Neuronal stem cell (in vitro differentiated cells): ENCODE measurements at regions not wholly inside any gene's neighbourhood (a gene's known extent, or its start where the extent isn't known, plus 50 kb on each side); places are given as distances from the start of the nearest gene placed in this dataset.

Experiments used
- DNase-seq: peaks from one replicate; pipeline ENCODE4 v3.0.0-alpha.2; 2013; ENCODE audit warnings: low spot score
- H2AFZ ChIP-seq: one replicate; pipeline ENCODE4 v1.6.1; 2013; ENCODE audit warnings: mild to moderate bottlenecking, low read length, inconsistent platforms
- H2AK5ac ChIP-seq: 2 replicates; pipeline ENCODE4 v1.6.1; 2013; ENCODE audit warnings: low read depth, mild to moderate bottlenecking, inconsistent platforms, low read length, moderate library complexity, mixed read lengths
- H2BK120ac ChIP-seq: 2 replicates; pipeline ENCODE4 v1.6.1; 2013; ENCODE audit warnings: low read depth, mild to moderate bottlenecking, inconsistent platforms, low read length, moderate library complexity, mixed read lengths
- H2BK12ac ChIP-seq: one replicate; pipeline ENCODE4 v1.6.1; 2013; ENCODE audit warnings: low read length, inconsistent platforms
- H2BK15ac ChIP-seq: 2 replicates; pipeline ENCODE4 v1.6.1; 2013; ENCODE audit warnings: mild to moderate bottlenecking, low read length, inconsistent platforms, mixed read lengths
- H2BK5ac ChIP-seq: one replicate; pipeline ENCODE4 v1.6.1; 2013; ENCODE audit warnings: inconsistent platforms, mild to moderate bottlenecking, low read length, moderate library complexity
- H3K14ac ChIP-seq: one replicate; pipeline ENCODE4 v1.6.1; 2013; ENCODE audit warnings: low read length, inconsistent platforms
- H3K18ac ChIP-seq: 2 replicates; pipeline ENCODE4 v1.6.1; 2013; ENCODE audit warnings: low read length, inconsistent platforms
- H3K23ac ChIP-seq: 2 replicates; pipeline ENCODE4 v1.6.1; 2013; ENCODE audit warnings: low read depth, mild to moderate bottlenecking, mixed read lengths, low read length, inconsistent platforms; ENCODE audit not compliant: poor library complexity
- H3K27ac ChIP-seq: replicated peaks from 3 replicates; pipeline ENCODE4 v1.5.1; 2013; ENCODE audit warnings: low read length, inconsistent platforms
- H3K27me3 ChIP-seq, 3 experiments: 2 replicates each; pipeline ENCODE4 v1.6.1; 2013; ENCODE audit warnings: low read length in 3 of 3, mild to moderate bottlenecking in 2 of 3, inconsistent platforms in 1 of 3, low read depth in 1 of 3, mixed read lengths in 1 of 3, moderate library complexity in 1 of 3; ENCODE audit not compliant: control insufficient read depth in 3 of 3, insufficient read depth in 3 of 3
- H3K36me3 ChIP-seq, 2 donors: replicated peaks in 1 of 2; 2 replicates each; pipeline ENCODE4 v1.6.1; 2013; ENCODE audit warnings: low read length in 2 of 2; ENCODE audit not compliant: control insufficient read depth in 2 of 2, insufficient read depth in 2 of 2
- H3K4ac ChIP-seq: 2 replicates; pipeline ENCODE4 v1.6.1; 2013; ENCODE audit warnings: inconsistent platforms, mild to moderate bottlenecking, low read length, moderate library complexity
- H3K4me1 ChIP-seq, 2 donors: 1 replicate in 1 of 2; 2 replicates in 1 of 2; pipeline ENCODE4 v1.6.1; 2013; ENCODE audit warnings: low read length in 2 of 2, low read depth in 1 of 2; ENCODE audit not compliant: control insufficient read depth in 2 of 2, insufficient read depth in 1 of 2
- H3K4me2 ChIP-seq: one replicate; pipeline ENCODE4 v1.6.1; 2013; ENCODE audit warnings: mild to moderate bottlenecking, low read length, inconsistent platforms; ENCODE audit not compliant: insufficient read depth, poor library complexity, severe bottlenecking
- H3K4me3 ChIP-seq, 2 donors: 2 replicates each; pipeline ENCODE4 v1.5.1; 2013; ENCODE audit warnings: low read length in 2 of 2, mild to moderate bottlenecking in 2 of 2, inconsistent platforms in 1 of 2, moderate library complexity in 1 of 2
- H3K79me1 ChIP-seq: one replicate; pipeline ENCODE4 v1.6.1; 2013; ENCODE audit warnings: low read depth, mild to moderate bottlenecking, inconsistent platforms, low read length, moderate library complexity
- H3K9ac ChIP-seq: one replicate; pipeline ENCODE4 v1.6.1; 2013; ENCODE audit warnings: mild to moderate bottlenecking, low read depth, low read length, inconsistent platforms; ENCODE audit not compliant: poor library complexity
- H3K9me3 ChIP-seq, 2 donors: replicated peaks in 1 of 2; 2 replicates each; pipeline versions ENCODE3 to v1.6.1; 2013; ENCODE audit warnings: low read length in 2 of 2, mild to moderate bottlenecking in 2 of 2, inconsistent platforms in 1 of 2, low read depth in 1 of 2, mixed read lengths in 1 of 2, moderate library complexity in 1 of 2; ENCODE audit not compliant: control insufficient read depth in 2 of 2, insufficient read depth in 1 of 2
- H4K8ac ChIP-seq: one replicate; pipeline ENCODE4 v1.6.1; 2013; ENCODE audit warnings: low read depth, mild to moderate bottlenecking, inconsistent platforms, low read length, moderate library complexity
- H4K91ac ChIP-seq: one replicate; pipeline ENCODE4 v1.6.1; 2013; ENCODE audit warnings: low read length, low read depth, mild to moderate bottlenecking, inconsistent platforms; ENCODE audit not compliant: poor library complexity
- WGBS, 2 donors: extraction: QIAGEN DNeasy Blood & Tissue Kit; methylation state at CpG; one replicate each; pipeline ENCODE4 v1.1.7; 2013; ENCODE audit warnings: missing lambda C conversion rate in 2 of 2, mixed read lengths in 1 of 2; ENCODE audit not compliant: insufficient read length in 2 of 2, insufficient replicate concordance in 1 of 2; ENCODE audit errors: extremely low coverage in 2 of 2; 5-methylcytosine and 5-hydroxymethylcytosine counted together

DNA sequence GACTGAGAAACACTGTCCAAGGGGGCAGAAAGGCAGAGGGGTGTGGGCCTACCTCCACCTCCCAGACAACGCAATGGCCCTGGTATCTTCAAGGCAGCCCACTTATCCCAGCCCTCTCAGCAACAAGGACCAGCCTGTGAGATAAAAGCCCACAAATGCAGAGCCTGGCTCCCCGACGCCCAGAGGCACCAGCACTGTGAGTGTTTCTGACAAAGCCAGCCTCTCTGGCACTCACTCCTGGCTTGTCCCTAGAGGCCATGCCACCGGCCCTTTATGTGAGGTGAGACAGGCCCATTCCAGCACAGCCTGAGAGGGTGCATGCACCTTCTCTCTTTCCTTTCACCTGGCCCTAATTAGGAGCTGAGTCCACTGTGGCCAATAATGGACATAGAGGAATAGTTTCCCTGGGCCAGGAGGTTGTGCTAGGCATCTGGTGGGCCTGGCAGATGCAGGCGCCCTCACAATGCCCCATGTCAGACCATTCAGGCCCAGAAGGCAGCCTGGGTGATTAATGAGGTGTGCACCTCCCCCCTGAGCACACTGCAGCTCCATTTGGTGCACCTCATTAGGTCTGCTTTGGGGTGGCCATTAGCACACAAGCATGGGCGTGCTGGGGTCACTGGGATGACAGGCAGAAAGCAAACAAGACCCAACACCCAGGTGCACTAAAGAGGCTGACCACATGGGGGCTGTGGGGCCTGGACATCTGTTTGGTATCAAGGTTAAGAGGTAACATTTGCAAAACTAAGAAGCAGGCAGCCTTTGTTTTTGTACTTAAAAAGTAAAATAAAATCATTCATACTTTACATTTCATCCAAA lies 176.0 kb downstream of the MED10 start:
- no peaks in the 10 kb centered on the region for H3K79me1 ChIP-seq
- no peak overlapping the region for H4K91ac ChIP-seq
- peak overlapping the region; percentile 7 for H2BK5ac ChIP-seq
- no peak overlapping the region for H2BK15ac ChIP-seq
- H3K27me3 ChIP-seq: no peaks in the 10 kb centered on the region
- H3K18ac ChIP-seq: no peak overlapping the region
- H3K9me3 ChIP-seq: no peaks in the 10 kb centered on the region
- H3K27ac ChIP-seq: no peak overlapping the region
- no peak overlapping the region for H3K4me2 ChIP-seq
- no peaks in the 10 kb centered on the region for H3K36me3 ChIP-seq
- DNase-seq: no peak
- peaks cover 0 to 3% of the 10 kb centered on the region in 2 donors for H3K4me1 ChIP-seq
- H2AFZ ChIP-seq: no peak overlapping the region
- no peak overlapping the region for H3K23ac ChIP-seq
- H2BK120ac ChIP-seq: no peak overlapping the region
- H4K8ac ChIP-seq: no peak overlapping the region
- no peak overlapping the region for H2BK12ac ChIP-seq
- H2AK5ac ChIP-seq: no peak overlapping the region
- no peak overlapping the region for H3K14ac ChIP-seq
- H3K4ac ChIP-seq: no peak overlapping the region
- no peak overlapping the region for H3K4me3 ChIP-seq
- no peak overlapping the region for H3K9ac ChIP-seq
- WGBS, 2 donors: no CpG with 5 or more reads among the region's 6 CpGs

DNA sequence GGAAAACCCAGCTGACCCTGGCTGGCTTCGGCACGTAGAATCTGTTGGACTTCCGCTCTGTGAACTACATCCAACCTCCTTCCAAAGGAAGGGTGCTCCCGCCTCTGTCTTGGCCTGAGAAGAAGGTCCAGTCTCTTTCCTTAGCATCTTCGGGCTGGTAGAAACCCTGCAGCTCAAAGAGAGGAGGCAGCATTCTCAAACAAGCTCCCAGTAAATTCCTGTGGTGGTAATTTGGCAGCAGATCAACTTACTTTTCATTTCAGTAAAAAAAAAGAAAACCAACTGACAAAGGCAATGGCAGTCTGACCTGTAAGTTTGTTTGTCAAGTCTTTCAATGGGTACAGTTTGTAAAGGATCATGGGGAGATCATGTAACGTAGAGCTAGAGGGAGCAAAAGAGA lies 176.7 kb downstream of the MED10 start:
- no peak overlapping the region for H2BK12ac ChIP-seq
- no peaks in the 10 kb centered on the region for H3K9me3 ChIP-seq
- no peak for DNase-seq
- no peaks in the 10 kb centered on the region for H3K27me3 ChIP-seq
- no peak overlapping the region for H3K9ac ChIP-seq
- H4K8ac ChIP-seq: no peak overlapping the region
- H3K14ac ChIP-seq: peak overlapping the region; percentile 39
- H2AK5ac ChIP-seq: no peak overlapping the region
- H3K18ac ChIP-seq: no peak overlapping the region
- no peak overlapping the region for H3K4me3 ChIP-seq
- no peak overlapping the region for H2BK15ac ChIP-seq
- WGBS, 2 donors: no CpG with 5 or more reads among the region's 6 CpGs
- no peak overlapping the region for H2BK120ac ChIP-seq
- no peak overlapping the region for H3K4me2 ChIP-seq
- no peak overlapping the region for H4K91ac ChIP-seq
- no peak overlapping the region for H3K4ac ChIP-seq
- H3K23ac ChIP-seq: no peak overlapping the region
- H3K36me3 ChIP-seq: no peaks in the 10 kb centered on the region
- peaks cover 0 to 3% of the 10 kb centered on the region in 2 donors for H3K4me1 ChIP-seq
- H2AFZ ChIP-seq: no peak overlapping the region
- H3K79me1 ChIP-seq: no peaks in the 10 kb centered on the region
- no peak overlapping the region for H3K27ac ChIP-seq
- H2BK5ac ChIP-seq: no peak overlapping the region

DNA sequence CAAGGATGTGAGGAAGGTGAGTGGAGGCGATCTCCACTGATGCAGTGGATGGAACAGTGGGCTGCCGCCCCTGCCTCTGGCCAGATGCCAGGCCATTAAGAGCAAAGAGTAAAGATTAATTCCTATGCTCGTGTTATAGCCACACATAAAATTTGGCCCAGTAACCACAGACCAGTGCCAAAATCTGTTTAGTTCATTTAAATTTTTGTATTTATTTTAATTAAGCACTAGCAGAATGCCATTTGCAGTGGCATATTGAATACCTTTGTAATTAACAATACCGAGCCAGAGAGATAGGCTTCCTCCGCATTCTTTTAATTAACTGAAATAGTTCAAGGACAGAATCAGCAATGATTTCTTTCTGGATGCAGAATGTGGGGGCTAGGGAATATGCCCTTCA lies 179.8 kb downstream of the MED10 start:
- no peak for DNase-seq
- Histone ChIP-seq H3K23ac (no peak overlapping the region), H2BK120ac (no peak overlapping the region), H3K4me3 (no peak overlapping the region), H3K18ac (no peak overlapping the region), H4K91ac (no peak overlapping the region), H3K27me3 (no peaks in the 10 kb centered on the region), H3K9me3 (peaks cover 0 to 2% of the 10 kb centered on the region in 2 donors), H3K4ac (no peak overlapping the region), H2BK5ac (no peak overlapping the region), H2BK12ac (no peak overlapping the region), H3K9ac (no peak overlapping the region), H4K8ac (no peak overlapping the region), H2BK15ac (no peak overlapping the region), H3K79me1 (no peaks in the 10 kb centered on the region), H3K36me3 (no peaks in the 10 kb centered on the region), H2AK5ac (no peak overlapping the region), H2AFZ (no peak overlapping the region), H3K14ac (no peak overlapping the region), H3K4me1 (peaks cover 0 to 9% of the 10 kb centered on the region in 2 donors), H3K27ac (no peak overlapping the region), H3K4me2 (no peak overlapping the region)
- WGBS, 2 donors: no CpG with 5 or more reads among the region's 5 CpGs

DNA sequence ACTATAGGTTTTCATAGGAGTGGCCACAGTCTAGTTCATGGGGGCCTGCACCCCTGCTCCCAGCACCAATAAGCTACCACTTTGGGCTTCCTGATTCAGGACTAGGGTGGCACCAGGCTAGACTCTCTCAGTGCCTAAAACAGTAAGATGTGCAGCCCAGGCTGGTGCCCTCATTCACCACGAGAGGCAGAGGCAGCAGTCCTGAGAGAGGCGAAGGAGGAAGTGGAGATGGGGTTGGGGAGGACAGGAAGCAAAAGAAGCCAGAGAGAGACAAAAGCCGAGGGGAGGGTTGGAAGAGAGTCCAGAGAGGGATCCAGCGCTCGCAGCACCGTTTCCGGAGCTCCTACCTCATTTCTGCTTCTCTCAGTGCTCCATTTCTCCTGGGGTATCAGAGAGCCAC lies 180.9 kb downstream of the MED10 start:
- no peak overlapping the region for H4K91ac ChIP-seq
- H3K9me3 ChIP-seq: peaks cover 0 to 2% of the 10 kb centered on the region in 2 donors
- H3K4me1 ChIP-seq: peaks cover 0 to 7% of the 10 kb centered on the region in 2 donors
- no peaks in the 10 kb centered on the region for H3K36me3 ChIP-seq
- no peak overlapping the region for H2BK12ac ChIP-seq
- no peaks in the 10 kb centered on the region for H3K79me1 ChIP-seq
- H3K9ac ChIP-seq: no peak overlapping the region
- H3K27ac ChIP-seq: no peak overlapping the region
- H3K4ac ChIP-seq: no peak overlapping the region
- no peak overlapping the region for H2BK15ac ChIP-seq
- H2BK5ac ChIP-seq: no peak overlapping the region
- no peak overlapping the region for H3K23ac ChIP-seq
- no peak for DNase-seq
- no CpG with 5 or more reads among the region's 7 CpGs for WGBS, 2 donors
- no peak overlapping the region for H3K4me3 ChIP-seq
- H2BK120ac ChIP-seq: no peak overlapping the region
- no peaks in the 10 kb centered on the region for H3K27me3 ChIP-seq
- no peak overlapping the region for H2AK5ac ChIP-seq
- H3K14ac ChIP-seq: no peak overlapping the region
- H3K18ac ChIP-seq: no peak overlapping the region
- H3K4me2 ChIP-seq: no peak overlapping the region
- no peak overlapping the region for H2AFZ ChIP-seq
- H4K8ac ChIP-seq: no peak overlapping the region
